Astrocyte of the hippocampus (primary cell): ENCODE measurements at regions not wholly inside any gene's neighbourhood (a gene's known extent, or its start where the extent isn't known, plus 50 kb on each side); places are given as distances from the start of the nearest gene placed in this dataset.
"Not testable (repeated sequence)": the region's sequence is repeated elsewhere in the genome, so short reads cannot be mapped to it uniquely, and the experiment has no call there.

ENCODE experiments used
- DNase-seq: peaks from one replicate; pipeline ENCODE4 v3.0.0; 2011; ENCODE audit warnings: low read depth, low spot score

DNA sequence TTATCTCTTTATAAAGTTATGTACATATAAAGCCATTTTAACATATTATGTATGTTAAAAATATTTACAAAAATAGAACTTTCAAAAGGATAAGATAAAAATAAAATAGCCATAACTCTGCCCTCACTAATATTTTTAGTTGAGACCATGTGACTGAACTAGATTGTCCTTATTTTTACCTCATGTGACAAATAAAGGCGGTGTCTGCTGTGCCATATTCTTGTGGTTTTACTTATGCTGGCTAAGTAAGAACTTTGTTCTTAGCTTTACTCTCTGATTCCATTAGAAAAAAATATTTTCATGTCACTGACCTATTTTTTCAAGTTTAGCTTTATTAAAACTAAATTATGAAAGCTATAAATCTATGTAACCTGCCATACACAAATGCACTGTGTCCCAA is 135.6 kb upstream of the TSC22D1 start:
- no peak for DNase-seq

DNA sequence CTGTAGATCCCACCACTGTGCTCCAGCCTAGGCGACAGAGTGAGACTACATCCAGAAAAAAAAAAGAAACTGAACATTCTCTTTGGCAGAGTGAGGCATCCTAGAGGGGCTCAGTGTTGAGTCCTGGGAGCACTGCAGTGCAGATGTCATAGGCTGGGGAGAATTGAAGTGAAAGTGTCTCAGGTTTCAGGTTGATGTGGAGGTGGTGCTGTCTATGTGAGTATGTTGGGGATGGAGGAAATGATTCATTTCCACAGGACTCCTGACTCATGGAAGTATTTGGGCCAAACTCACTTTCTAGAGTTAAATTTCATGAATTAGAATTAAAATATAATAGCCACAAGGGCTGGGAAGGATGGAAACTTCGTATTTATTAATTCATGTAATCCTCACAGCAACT is 134.4 kb upstream of the TSC22D1 start:
- DNase-seq = peak; percentile 90

DNA sequence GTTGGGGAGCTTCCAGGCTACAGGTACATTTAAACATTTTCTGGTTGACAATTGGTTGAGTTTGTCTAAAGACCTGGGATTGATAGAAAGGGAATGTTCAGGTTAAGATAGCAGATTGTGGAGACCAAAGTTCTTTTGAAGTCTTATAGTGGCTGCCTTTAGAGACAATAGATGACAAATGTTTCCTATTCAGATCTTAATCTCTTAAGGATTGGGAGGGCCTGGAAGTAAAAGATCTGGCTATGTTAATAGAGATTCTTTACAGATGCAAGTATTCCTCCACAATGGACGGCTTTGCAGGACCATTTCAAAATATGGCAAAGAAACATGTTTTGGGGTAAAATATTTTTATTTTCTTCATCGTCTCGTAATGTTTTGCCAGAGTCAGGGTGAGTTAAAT is 128.7 kb upstream of the TSC22D1 start:
- not testable (repeated sequence) for DNase-seq

DNA sequence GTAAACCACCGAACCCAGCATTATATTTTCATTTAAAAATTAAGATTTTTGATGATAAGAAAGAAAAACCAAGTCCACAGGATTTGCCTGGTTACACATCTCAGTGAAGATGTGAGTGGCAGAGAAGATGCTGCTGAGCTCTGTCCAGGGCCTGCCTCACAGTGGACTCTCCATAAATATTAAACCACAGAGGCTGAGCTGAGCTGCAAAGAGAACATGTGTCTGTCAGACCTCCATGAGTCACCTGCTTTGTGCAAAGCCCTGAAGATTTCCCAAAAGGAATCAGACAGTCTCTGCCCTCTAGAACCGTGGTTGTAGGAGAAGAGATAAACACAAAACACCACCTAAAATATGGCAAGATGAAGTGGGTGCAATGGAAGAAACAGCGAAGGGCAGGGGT is 127.2 kb upstream of the TSC22D1 start:
- peak; percentile 51 for DNase-seq

DNA sequence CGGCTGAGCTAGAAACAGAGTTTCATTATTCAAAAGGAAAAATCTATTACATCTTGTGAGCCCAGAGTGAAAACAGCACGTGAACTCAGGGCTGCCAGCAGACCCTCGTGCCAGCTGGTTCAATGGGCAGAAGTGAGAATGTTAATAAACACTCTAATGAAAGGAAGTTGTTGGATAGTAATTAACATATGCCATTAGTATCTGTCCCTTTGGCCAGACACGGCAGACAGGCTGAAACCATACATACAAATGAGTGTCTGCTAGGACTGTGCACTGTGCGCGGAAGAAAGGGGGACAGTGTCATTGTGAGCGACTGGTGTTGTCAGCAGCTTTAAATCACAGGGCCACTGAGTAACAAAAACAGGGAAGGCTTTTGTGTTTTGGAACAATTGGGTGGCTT is 121.9 kb upstream of the TSC22D1 start:
- no peak for DNase-seq

DNA sequence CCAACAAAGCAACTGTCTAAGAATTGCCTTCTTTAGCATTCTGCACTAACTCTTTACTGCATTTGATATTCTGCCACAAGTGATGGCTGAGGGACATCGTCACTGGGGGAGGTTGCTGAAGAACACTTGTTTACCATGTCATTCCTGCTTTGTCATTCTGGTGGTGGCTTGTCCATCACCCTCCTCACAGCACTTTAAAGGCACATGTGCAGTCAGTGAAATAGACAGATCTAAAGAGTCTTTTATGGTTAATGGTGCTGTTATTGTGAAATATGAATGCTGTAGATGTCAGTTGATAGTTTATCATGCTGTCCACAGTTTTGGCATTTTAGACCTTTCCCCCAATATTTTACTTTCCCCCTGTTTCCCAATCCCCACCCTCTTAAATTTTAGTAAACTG is 120.9 kb upstream of the TSC22D1 start:
- no peak for DNase-seq

DNA sequence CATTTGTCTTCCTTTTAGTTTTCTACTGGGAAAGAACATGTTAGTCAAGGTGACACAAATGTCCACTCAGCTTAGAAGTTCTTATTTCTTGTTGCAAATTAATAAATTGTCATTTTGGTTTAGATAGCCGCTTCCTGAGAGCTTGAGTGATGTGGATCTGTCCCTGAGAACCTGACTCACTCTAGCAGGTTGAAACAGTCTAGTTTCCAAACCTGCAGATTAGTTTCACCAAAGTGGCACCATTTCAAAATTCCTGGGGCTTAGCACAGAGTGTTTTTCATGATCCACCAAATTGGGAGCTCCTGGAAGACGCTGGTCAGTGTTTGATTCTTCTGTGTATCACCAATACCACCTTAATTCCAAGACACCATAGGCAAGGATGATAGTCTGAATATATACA is 119.4 kb upstream of the TSC22D1 start:
- DNase-seq = peak; percentile 24

DNA sequence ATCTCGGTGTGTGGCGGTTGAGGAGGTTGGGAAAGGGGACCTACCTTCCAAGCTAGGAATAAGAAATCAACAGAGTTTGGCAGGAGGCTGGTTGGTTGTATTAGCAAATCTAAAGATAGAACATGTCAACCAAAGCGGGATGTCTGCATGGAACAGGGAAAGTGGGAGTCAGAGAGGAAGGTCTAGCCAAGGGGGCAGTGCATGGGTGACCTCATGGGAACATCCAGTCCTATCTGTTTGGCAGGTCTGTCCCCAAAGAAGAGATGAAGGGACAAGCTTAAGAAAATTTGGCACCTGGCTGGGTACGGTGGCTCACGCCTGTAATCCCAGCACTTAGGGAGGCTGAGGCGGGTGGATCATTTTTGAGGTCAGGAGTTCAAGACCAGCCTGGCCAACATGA is 118.7 kb upstream of the TSC22D1 start:
- no peak for DNase-seq

DNA sequence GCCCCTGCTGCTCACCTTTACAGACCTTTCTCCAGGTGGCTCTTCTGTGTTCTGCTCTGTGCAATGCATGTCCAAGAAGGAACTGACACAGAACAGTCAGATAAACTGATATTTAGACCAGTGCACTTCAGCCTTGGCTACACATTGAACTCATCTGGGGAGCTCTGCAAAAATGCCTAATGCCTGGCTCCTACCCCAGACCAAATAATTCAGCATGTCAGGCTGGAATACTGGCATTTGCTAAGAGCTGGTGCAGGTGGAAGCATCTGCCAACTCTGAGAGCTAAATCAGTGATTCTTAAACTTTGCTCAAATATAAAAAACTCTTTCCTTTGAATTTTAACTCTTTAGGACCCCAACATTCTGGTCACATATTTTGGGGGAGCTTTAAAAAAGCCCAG is 118.2 kb upstream of the TSC22D1 start:
- no peak for DNase-seq

DNA sequence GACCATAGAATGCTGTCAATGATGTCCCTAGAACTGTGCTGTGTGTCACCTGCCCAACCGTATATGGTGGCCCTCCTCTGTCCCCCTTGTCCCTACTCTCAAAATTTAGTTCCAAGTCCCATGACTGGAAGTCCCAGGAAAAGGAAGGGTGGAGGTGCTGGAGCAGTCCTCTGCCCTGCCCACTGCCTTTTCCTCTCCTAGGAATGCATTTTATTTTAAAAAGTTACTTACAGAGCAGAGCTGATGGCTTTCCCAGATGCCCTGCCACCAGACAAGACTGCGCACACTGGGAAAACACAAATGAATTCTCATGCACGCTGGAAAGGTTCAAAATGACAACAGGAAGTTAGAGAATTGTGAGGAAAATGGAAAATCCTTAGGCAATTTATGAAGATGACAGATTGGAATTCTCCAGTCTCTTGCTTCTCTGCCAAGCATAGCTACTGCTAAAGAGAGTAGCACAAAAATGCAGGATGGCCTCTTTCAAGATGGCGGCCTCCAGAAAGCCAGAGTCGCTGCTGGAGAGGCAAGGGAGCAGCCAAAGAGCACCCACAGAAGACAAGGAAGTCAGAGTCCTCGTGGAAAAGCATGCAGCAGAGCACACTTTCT is 117.1 kb upstream of the TSC22D1 start:
- no peak for DNase-seq

DNA sequence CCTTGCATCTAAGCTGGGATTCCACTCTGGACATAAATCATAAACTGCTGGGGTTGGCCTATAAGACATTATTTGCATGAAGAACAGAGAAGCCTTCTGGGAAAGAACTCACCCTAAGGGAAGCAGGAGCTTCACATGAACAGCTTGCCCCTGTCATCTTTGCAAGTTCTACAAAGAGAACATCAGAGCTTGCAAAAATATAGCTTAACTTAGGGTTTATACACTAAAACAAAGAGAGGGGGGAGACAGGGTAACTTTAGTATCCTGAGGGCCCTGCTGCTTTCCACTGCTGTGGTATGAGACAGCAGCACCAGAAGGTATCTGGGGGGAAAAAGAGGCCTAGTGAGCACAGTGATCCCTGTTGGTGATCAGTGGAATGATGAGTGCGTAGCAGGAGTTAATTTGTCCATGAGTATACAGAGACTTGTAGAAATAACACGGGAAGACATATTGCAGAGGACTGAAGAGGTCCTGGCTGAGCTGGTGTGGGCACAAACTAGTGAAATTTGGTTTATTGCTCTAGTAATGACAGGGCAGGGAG is 116.1 kb upstream of the TSC22D1 start:
- no peak for DNase-seq

DNA sequence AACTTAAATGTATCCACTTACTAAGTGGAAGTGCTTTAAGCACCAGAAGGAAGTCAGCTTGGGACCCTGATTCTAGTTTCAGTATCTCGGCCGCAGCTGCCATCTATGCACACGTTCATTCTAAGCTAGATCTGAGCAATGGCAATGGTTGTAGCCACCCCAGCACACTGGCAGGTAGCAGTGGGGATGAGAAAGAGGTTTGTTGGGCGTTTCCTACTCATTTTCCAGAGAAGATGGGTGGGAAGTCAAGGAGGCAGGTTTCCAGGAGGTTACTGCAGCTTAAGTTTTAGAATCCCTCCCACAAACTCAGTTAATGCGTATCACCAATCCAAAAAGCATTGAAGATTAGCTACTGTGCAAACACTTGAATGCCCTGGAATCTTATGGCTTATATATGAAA is 114.2 kb upstream of the TSC22D1 start:
- no peak for DNase-seq

DNA sequence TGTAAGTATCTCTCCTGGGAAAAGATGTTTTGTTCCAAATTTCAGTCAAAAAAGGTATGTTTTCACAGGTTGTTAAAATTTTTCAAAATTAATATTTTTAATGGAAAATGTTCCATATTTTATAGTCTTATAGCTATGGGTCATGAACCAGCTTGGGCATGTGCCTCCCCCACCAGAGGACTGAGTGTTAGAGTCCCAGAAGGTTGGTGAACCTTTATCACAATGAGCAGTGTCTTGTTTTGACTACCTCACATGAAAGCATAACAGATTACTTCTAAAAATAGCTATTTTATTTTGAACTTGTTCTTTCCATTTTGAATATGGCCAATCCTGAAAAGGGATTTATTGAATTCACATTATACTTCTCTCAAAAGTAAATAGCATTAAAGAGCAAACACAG is 112.5 kb upstream of the TSC22D1 start:
- DNase-seq = no peak

DNA sequence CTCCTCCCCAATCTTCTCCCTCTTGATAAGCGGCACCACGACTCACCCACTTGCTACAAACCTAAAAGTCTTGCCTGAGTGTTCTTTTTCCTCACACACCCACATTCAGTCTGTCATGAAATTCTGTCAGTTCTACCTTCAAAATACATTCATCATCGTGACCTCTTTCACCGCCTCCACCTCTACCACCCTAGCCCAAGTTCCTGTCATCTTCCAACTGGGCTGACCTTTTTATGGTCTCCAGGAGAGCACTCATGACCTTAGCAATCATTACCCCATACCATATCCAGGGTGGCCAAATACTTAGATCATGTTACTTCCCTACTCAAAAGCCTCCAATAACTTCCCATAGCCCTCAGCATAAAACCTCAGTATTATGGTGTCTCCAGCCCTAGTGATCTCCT is 110.4 kb upstream of the TSC22D1 start:
- DNase-seq = no peak

DNA sequence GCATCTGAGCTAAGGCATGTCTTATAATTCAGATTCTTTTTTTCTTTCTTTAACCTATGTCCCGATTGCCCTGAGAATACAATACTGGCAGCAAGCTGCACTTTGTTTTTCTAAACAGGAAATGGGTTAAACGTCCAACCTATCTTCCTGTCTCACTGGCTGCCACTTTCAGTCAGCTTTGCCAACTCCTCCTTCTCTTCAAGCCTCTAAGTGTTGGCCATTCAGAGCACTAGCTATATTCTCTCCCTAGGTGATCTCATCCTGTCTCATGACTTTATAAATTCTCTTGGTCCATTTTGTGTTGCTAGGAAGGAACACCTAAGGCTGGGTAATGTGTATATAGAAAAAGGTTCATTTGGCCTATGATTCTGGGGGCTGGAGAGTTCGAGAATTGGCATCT is 109.5 kb upstream of the TSC22D1 start:
- DNase-seq = no peak

DNA sequence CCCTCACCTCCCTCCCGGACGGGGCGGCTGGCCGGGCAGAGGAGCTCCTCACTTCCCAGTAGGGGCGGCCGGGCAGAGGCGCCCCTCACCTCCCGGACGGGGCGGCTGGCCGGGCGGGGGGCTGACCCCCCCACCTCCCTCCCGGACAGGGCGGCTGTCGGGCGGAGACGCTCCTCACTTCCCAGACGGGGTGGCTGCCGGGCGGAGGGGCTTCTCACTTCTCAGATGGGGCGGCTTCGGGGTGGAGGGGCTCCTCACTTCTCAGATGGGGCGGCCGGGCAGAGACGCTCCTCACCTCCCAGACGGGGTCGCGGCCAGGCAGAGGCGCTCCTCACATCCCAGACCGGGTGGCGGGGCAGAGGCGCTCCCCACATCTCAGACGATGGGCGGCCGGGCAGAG is 106.3 kb upstream of the TSC22D1 start:
- not testable (repeated sequence) for DNase-seq

DNA sequence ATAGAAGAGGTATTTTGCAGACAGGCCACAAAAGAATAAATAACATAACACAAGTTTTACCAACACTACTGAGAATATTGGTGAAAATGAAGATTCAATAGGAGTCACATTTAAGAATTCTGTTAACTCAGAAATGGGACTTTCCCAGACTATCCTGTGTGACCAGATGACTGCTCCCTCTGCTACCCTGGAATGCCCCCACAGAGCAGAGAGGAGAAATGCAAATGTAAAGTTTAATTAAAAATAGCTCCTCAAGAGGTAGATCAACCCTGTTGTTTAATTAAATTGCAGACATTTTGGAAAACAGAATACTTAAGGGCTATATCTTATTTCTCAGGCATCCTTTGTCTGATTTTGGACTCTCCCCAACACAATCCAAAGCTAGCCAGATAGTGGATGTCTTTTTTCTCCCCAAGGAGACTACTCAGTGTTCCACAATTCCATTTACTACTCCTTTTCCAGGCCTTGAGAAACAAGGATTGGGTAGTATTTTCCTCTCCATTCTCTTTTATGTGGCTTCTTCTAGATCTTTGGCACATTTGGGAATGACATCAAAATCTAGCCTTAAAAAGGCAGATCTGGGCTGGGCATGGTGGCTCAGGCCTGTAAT is 104.7 kb upstream of the TSC22D1 start:
- DNase-seq = no peak

DNA sequence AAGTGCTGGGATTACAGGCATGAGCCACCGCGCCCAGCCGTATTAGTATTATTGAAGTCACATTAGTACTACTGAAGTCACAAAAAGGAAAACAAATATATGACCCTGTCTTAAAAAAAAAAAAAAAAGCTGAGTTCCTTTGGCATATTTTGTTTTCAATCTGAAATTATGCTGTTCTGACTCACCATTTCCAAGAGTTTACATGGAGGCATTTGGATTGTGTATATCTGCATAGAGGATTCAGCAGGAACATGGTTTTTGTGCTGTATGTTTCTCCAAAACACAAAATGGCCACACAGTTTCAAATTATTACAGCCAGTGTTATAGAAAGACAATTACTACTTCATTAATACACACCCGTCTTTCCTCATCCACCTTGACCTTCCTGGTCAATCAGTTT is 103.5 kb upstream of the TSC22D1 start:
- no peak for DNase-seq

DNA sequence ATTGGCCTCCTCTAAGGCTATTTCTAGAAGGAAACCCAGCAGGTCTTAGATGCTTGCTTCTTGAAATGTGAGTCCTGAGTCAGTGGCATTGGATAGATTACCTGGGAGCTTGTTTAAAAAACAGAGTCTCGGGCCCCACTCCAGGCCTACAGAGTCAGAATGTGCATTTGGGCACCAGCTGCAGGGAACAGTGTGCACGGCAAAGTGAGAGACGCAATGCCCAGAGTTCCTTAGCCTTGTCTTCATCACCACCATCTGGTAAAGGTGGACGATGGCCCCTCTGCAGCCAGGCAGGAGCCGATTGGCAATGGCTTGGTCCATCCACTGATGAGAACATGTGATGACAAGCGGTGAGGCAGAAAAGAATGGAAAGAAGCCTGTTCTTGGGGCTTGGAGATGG is 102.1 kb upstream of the TSC22D1 start:
- DNase-seq = no peak

DNA sequence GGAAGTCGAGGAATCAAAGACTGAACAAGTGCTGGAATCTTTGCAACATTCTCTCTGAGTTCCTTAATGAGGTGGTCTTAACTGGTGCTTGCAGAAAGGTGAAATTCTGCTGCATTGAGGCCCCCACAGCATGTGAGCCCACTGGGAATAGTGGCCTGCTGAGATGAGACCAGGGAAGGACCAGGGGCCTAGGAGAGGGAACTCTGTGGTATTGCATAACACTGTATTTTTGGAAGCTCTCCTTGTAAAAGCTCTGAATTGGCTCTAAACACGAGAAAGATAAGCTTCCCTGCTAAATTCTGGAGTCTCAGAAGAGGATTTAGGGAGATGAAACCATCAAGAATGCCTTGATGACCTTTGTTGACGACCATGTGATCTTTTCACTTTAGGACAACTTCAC is 100.4 kb upstream of the TSC22D1 start:
- no peak for DNase-seq

DNA sequence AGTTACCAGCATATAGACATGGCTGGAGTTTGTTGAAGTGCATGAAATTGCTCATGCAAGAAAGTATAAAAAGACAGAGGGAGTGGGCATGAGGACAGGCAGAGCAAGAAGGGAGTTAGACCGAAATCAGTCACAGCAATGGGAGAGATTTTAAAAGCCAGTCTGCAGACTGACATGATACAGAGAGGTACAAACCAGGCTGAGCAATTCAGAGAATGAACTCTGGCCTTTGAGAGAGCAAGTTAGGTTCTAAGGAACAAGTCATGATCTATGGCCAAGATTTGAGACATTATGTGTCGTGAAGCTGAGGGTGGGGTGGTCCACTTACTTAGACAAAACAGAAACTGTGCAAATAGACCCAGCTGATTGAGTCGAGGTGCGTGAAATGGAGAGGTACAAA is 93.4 kb upstream of the TSC22D1 start:
- no peak for DNase-seq

DNA sequence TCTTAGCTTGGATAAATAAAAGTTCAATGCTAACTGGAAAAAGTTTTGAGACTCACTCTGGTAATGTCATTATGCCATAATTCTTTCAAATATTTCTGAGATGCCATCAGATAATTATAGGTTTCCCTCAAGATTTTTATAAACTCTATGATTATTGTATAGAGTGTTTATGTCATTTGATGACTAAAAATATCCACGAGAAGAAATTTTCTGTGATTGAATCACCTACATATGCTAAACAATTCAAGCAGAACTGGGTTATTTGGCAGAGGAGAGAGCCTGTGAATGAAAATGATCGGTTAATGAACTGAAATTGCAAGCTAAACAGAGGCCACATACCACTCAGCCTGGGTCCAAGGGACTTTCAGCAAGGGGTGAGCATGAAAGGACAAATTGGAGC is 92.6 kb upstream of the TSC22D1 start:
- no peak for DNase-seq

DNA sequence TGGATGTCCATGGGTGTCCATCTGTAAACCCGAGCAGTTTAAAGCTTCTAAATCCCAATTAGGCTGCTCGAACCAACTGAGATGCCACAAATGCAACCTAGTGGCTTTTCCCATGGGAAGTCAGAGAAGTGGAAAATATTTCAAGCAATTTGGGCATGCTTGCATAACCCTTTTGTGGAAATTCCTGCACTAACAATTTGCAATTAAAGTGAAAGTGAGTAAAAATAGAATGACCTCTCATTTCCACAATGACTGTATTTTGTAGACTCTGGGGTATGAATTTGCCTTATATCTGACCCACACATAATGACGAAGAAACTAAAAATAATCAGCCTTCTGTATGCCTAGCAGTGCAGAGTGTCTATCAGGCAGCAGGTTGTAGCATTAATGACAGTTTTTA is 91.8 kb upstream of the TSC22D1 start:
- DNase-seq = peak; percentile 88

DNA sequence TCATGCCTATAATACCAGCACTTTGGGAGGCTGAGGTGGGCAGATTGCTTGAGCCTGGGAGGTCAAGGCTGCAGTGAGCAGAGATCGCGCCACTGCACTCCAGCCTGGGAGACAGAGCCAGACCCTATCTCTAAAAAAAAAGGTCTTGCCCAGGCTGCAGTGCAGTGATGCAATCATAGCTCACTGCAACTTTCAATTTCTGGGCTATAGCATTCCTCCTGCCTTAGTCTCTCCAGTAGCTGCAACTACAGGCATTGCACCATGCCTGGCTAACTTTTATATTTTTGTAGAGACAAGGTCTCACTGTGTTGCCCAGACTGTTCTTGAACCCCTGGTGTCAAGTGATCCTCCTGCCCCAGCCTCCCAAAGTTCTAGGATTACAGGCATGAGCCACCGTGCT is 90.4 kb upstream of the TSC22D1 start:
- not testable (repeated sequence) for DNase-seq
